ENCODE measurements at regions not wholly inside any gene's neighbourhood (a gene's known extent, or its start where the extent isn't known, plus 50 kb on each side); places are given as distances from the start of the nearest gene placed in this dataset.
"Not testable (repeated sequence)": the region's sequence is repeated elsewhere in the genome, so short reads cannot be mapped to it uniquely, and the experiment has no call there.

DNA sequence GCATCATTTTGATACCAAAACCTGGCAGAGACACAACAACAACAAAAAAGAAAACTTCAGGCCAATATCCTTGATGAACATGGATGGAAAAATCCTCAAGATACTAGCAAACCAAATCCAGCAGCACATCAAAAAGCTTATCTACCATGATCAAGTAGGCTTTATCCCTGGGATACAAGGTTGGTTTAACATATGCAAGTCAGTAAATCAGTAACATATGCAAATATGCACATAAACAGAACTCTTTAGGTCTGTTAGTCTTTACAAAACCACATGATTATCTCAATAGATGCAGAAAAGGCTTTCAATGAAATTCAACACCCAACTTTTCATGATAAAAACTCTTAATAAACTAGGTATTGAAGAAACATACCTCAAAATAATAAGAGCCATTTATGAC lies 587.5 kb upstream of the CELF4 start:
- H3K4me3 Mint-ChIP-seq; H3K4me1 Mint-ChIP-seq (ENCODE audit: low read depth); H3K27me3 Mint-ChIP-seq (ENCODE audit: low read depth); H3K36me3 Mint-ChIP-seq (ENCODE audit: low read depth); H3K27ac Mint-ChIP-seq: not testable (repeated sequence)
- peaks cover 16% of the 10 kb centered on the region for H3K9me3 Mint-ChIP-seq

DNA sequence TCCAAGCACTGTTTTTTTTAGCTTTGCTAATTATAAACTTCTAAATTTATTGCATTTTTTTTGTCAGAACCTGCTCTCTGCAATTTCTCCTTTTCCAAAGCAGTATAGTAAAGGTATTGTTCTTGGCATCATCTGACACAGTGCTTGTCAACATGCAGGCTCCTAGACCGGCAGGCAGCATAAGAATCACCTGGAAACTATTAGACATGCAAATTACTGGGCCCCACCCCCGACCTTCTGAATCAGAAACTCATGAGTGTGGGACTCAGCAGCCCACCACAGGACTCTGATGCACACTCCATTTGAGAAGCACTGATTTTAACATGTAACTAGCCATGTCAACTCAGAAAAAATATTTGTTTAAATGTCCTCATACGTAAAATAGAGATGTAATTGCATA lies 551.1 kb upstream of the CELF4 start:
- Mint-ChIP-seq H3K27ac (no peak overlapping the region), H3K4me1 (ENCODE audit: low read depth) (no peaks in the 10 kb centered on the region), H3K4me3 (no peak overlapping the region), H3K36me3 (ENCODE audit: low read depth) (no peaks in the 10 kb centered on the region), H3K9me3 (no peaks in the 10 kb centered on the region), H3K27me3 (ENCODE audit: low read depth) (no peaks in the 10 kb centered on the region)

DNA sequence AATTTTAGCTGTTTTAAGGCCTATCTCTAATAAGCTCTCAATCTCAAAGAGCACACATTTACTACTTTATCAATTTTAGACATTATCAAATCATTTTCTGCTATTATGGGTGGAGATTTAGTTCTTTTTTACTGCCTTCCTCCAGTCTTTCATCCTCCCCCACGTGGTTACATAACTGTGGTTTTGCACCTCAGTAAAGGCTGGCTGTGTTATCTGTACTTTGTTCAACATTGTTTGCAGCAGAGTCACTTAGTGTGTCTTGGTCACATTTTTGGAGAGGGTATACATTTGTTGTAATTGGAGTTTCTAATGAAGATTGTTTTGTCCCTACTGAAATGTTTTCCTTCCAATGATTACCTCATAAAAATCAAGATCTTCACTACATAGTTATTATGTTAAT lies 549.6 kb upstream of the CELF4 start:
- Mint-ChIP-seq H3K4me3 (no peak overlapping the region), H3K27me3 (ENCODE audit: low read depth) (no peaks in the 10 kb centered on the region), H3K9me3 (peaks cover 3% of the 10 kb centered on the region), H3K36me3 (ENCODE audit: low read depth) (no peaks in the 10 kb centered on the region), H3K27ac (no peak overlapping the region), H3K4me1 (ENCODE audit: low read depth) (no peaks in the 10 kb centered on the region)

DNA sequence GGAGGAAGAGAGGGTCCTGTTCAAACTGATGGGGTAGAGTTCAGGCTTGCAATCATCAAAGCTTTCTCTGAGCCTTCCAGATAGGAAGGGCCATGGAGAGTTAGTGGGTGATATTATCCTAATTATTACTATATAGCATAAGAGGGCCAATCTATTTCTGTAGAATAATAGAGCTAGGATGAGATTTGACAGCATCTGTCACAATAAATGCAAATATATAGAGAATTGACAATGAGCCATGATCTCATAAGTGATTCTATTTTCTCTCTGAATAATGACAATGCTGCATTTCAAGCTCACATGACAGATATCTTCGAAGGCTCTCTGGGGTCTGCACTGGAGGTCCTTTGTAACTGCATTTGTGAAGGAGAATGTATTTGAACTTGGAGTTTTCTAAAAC lies 521.9 kb upstream of the CELF4 start:
- Mint-ChIP-seq H3K4me1 (ENCODE audit: low read depth) (no peaks in the 10 kb centered on the region), H3K9me3 (no peaks in the 10 kb centered on the region), H3K4me3 (no peak overlapping the region), H3K36me3 (ENCODE audit: low read depth) (no peaks in the 10 kb centered on the region), H3K27ac (no peak overlapping the region), H3K27me3 (ENCODE audit: low read depth) (no peaks in the 10 kb centered on the region)

DNA sequence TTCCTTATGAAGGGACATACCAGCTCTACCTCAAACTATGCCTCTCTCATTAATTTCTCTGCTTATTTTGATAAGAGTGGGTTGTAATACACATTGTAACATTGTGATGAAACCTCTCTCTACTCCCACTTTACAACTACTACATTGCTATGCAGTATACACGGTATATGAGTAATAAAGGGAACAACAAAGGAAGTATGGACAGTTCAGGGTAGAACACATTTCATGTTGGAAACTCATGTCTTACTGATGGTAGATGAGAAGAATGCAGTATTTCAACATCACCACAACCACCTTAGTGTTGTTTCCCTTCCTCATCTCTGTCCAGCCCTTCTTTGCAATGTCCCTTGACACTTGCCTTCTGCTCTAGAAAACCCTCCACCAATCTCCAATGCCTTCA lies 515.9 kb upstream of the CELF4 start:
- H3K27me3 Mint-ChIP-seq (ENCODE audit: low read depth) = no peaks in the 10 kb centered on the region
- H3K4me3 Mint-ChIP-seq = no peak overlapping the region
- H3K4me1 Mint-ChIP-seq (ENCODE audit: low read depth) = no peaks in the 10 kb centered on the region
- no peak overlapping the region for H3K27ac Mint-ChIP-seq
- no peaks in the 10 kb centered on the region for H3K9me3 Mint-ChIP-seq
- no peaks in the 10 kb centered on the region for H3K36me3 Mint-ChIP-seq (ENCODE audit: low read depth)

DNA sequence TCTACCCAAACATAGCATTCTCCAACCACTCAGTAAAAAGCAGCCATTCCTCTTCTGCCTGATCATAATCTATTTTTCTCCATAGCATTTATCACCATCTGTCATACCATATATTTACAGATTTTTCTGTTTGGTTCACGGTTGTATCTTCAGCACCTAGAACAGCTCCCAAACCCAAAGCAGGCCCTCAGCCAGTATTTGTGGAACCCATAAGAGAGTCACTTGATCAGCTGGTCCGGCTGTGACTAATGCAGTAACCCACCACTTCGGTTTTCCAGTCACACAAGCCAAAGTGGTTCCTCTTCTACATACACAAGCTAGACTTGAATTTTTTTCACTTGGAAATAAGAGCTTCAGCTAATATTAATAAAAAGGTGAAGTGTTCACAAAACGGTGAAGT lies 511.6 kb upstream of the CELF4 start:
- no peak overlapping the region for H3K4me3 Mint-ChIP-seq
- no peaks in the 10 kb centered on the region for H3K9me3 Mint-ChIP-seq
- H3K27ac Mint-ChIP-seq = no peak overlapping the region
- H3K36me3 Mint-ChIP-seq (ENCODE audit: low read depth) = no peaks in the 10 kb centered on the region
- H3K27me3 Mint-ChIP-seq (ENCODE audit: low read depth) = no peaks in the 10 kb centered on the region
- no peaks in the 10 kb centered on the region for H3K4me1 Mint-ChIP-seq (ENCODE audit: low read depth)

DNA sequence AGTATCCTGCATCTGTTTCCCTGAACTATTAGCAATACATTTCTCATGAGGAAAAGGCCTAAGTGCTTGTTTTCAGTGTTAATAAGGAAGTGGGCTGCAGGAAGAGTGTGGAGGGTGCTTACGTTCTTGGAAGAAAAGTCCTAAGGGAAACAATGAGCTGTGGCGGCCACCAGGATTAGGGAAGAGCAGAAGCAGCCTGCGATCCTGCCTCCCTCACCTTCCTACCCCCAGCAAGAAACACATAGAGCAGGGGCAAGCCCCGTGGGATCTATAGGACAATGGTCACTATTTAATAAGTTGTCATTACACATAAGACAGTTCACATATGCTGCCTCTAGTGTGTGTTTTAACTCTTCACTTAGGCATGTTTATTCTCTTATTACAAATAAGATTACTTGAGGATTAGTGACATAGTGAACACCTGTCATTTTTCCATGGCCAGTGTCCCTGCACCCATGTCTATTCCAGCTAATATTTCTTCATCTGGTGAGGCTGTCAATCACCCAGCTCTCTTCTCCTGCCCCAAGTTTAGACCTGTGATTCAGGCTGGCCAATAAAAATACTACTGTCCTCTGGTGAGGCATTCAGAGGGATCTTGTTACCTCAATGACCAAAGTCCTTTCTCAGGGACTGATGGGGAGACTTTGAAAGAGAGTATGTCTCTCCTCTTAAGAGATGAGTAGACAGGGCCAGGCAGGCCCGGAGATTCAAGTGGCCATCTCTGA lies 510.9 kb upstream of the CELF4 start:
- no peaks in the 10 kb centered on the region for H3K36me3 Mint-ChIP-seq (ENCODE audit: low read depth)
- H3K27me3 Mint-ChIP-seq (ENCODE audit: low read depth) = no peaks in the 10 kb centered on the region
- H3K9me3 Mint-ChIP-seq = no peaks in the 10 kb centered on the region
- H3K27ac Mint-ChIP-seq = no peak overlapping the region
- no peaks in the 10 kb centered on the region for H3K4me1 Mint-ChIP-seq (ENCODE audit: low read depth)
- no peak overlapping the region for H3K4me3 Mint-ChIP-seq

DNA sequence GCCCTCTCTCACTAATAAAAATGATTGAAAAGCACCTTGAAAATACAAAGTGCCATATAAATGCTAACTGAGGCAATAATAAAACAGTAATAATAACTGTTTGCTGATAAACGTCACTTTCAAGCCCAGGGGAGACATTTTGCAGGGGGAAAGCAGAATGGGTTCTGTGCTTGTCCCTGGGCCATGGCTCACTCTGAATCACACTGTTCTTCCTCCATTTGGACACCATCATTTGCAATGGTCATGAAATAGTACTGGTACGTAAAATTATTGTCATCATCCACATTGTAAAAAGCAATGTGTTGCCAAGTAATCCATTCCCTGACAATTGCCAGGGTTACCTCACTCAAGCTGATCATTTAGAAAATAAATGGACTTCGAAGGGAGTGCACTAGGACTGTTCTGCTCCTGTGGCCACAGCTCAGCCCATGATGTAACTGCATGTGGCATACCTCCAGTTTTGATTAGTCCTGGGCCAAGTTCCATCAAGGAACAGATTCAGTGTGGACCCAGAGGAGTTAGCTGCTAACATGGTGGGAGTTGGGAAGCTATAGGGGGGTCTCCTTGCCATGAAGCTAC lies 508.8 kb upstream of the CELF4 start:
- Mint-ChIP-seq H3K36me3 (ENCODE audit: low read depth) (no peaks in the 10 kb centered on the region), H3K27ac (no peak overlapping the region), H3K4me1 (ENCODE audit: low read depth) (no peaks in the 10 kb centered on the region), H3K27me3 (ENCODE audit: low read depth) (no peaks in the 10 kb centered on the region), H3K4me3 (no peak overlapping the region), H3K9me3 (no peaks in the 10 kb centered on the region)

DNA sequence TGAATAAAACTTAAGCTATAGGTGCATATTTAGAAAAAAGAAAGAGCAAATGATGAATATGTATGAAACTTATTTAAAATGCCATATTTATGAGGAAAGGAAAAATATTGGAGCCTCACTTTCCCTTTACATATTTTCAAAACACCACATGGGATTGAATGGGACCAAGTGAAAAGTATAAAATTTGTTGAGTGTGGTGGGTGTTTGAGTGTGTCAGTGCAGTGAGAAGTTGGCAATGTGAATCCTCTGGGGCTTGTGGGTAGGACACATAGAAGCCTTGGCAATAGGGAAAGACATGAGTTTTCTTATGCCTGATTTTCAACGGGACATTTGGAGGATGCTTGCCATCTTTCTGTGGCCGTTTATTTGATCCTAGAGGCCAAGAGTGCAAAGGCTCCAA lies 502.2 kb upstream of the CELF4 start:
- H3K4me3 Mint-ChIP-seq = no peak overlapping the region

DNA sequence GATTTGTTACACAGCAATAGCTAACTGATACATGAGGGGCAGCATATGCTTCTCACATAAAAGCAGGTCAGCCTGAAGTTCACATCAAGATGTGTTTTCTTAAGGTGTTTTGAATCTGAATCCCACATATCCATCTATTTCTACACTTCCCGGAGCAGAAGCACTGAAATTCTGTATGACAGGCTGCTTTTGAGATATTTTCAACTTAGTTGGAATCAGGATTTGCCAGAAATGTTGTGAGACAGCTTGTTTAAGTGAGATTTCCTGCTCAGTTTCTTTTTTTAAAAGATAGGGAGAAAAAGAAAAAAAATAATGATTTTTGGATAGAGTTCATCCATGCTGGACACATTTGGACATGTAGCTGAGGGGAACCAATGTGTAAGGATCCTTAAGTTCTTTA lies 501.5 kb upstream of the CELF4 start:
- Mint-ChIP-seq H3K4me3 (no peak overlapping the region), H3K27ac (no peak overlapping the region), H3K36me3 (ENCODE audit: low read depth) (no peaks in the 10 kb centered on the region), H3K9me3 (no peaks in the 10 kb centered on the region), H3K4me1 (ENCODE audit: low read depth) (no peaks in the 10 kb centered on the region), H3K27me3 (ENCODE audit: low read depth) (no peaks in the 10 kb centered on the region)

More for the DNA sequence above, 502.2 kb upstream of the CELF4 start:
- Mint-ChIP-seq H3K27me3 (ENCODE audit: low read depth) (no peaks in the 10 kb centered on the region), H3K9me3 (no peaks in the 10 kb centered on the region), H3K4me1 (ENCODE audit: low read depth) (no peaks in the 10 kb centered on the region), H3K36me3 (ENCODE audit: low read depth) (no peaks in the 10 kb centered on the region), H3K27ac (no peak overlapping the region)

DNA sequence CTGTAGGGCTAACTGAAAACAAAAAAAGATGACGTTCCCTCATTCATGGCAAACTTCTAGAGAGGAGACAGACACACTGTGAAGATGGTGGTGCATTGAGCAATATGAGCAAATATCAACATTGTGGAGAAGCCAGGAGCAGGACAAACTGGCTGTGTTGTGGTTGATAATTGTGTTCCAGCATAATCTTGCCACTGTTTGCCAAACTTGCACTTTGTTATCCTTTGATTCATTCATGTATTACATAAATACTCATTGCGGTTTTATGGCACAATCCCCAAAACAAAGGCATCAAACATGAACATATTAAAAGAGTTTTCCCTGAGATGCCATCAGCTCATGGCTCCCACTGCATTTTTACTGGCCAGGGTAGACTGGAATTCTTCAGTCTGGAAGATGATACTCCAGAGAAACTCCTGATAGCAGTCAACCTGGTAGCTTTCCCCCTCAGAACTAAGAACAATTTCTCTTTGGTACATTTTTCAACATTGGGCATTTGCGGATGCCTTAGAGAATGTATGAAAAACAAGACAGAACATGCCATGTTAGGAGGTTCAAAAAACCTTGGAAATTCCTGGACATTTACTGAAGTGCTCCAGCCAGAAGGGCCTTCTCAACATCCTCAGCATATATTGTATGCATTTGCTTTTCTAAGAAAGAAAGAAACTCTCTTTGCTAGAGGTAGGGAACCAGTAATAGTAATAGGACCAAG lies 487.4 kb upstream of the CELF4 start:
- H3K27me3 Mint-ChIP-seq (ENCODE audit: low read depth) = no peaks in the 10 kb centered on the region
- no peak overlapping the region for H3K27ac Mint-ChIP-seq
- no peak overlapping the region for H3K4me3 Mint-ChIP-seq
- no peaks in the 10 kb centered on the region for H3K9me3 Mint-ChIP-seq
- H3K4me1 Mint-ChIP-seq (ENCODE audit: low read depth) = no peaks in the 10 kb centered on the region
- no peaks in the 10 kb centered on the region for H3K36me3 Mint-ChIP-seq (ENCODE audit: low read depth)

DNA sequence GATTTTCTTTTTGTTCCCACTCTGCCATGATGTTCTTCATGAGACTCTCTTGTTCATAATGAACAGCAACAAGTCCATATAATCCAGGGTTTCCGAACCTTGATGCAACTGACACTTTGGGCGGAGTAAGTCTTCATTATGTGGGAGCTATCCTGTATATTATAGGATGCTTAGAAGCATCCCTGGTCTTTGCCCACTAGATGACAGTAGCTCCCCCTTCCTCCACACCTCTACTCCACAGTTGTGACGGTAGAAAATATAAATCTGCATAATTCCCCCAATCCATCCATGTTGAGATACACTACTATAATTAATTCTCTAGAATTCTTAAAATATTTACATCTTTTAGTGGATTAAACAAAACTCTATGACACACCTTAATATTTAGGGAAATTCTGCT lies 482.2 kb upstream of the CELF4 start:
- no peaks in the 10 kb centered on the region for H3K9me3 Mint-ChIP-seq
- H3K4me1 Mint-ChIP-seq (ENCODE audit: low read depth) = no peaks in the 10 kb centered on the region
- H3K4me3 Mint-ChIP-seq = no peak overlapping the region
- H3K27ac Mint-ChIP-seq = no peak overlapping the region
- no peaks in the 10 kb centered on the region for H3K27me3 Mint-ChIP-seq (ENCODE audit: low read depth)
- H3K36me3 Mint-ChIP-seq (ENCODE audit: low read depth) = no peaks in the 10 kb centered on the region

DNA sequence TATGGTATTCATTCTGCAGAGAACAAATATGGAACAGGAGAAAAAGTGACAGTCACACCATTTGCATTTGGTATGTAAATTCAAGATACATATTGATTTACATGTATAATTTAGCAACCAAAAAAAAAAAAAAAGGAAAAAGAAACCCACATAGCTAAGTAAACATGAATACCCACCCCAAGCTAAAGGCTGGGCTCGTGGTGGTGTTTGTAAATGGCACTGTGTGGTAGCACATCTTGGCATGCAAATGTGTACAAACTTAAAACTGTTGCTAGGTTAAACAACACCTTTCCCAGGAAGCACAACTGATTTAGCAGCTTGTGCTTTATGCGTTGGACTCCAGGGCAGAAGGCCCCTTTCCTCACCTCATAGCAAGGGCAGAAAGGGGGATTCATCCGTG lies 481.1 kb upstream of the CELF4 start:
- H3K27me3 Mint-ChIP-seq (ENCODE audit: low read depth) = no peaks in the 10 kb centered on the region
- no peak overlapping the region for H3K27ac Mint-ChIP-seq
- no peaks in the 10 kb centered on the region for H3K36me3 Mint-ChIP-seq (ENCODE audit: low read depth)
- no peaks in the 10 kb centered on the region for H3K9me3 Mint-ChIP-seq
- H3K4me1 Mint-ChIP-seq (ENCODE audit: low read depth) = no peaks in the 10 kb centered on the region
- H3K4me3 Mint-ChIP-seq = no peak overlapping the region

DNA sequence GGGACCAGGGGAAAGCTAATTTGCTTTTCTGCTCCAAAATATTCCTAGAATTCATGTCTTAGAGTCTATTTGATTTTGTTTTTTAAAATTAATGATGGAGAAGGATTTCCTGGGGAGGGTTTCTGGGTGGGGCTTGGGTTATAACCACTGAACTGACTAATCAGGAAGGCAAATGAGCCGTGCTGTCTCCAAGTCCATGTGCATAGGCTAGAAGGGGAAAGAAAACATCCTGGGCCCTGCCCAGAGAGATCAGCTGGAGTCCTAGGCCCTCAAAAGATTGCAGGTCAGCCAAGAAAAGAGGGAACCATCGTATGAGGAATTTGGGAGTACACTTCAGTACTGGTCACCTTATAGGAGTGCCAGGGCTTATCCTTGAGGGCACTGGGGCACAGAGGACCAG lies 480.2 kb upstream of the CELF4 start:
- Mint-ChIP-seq H3K36me3 (ENCODE audit: low read depth) (no peaks in the 10 kb centered on the region), H3K9me3 (no peaks in the 10 kb centered on the region), H3K4me3 (no peak overlapping the region), H3K4me1 (ENCODE audit: low read depth) (no peaks in the 10 kb centered on the region), H3K27me3 (ENCODE audit: low read depth) (no peaks in the 10 kb centered on the region), H3K27ac (no peak overlapping the region)

DNA sequence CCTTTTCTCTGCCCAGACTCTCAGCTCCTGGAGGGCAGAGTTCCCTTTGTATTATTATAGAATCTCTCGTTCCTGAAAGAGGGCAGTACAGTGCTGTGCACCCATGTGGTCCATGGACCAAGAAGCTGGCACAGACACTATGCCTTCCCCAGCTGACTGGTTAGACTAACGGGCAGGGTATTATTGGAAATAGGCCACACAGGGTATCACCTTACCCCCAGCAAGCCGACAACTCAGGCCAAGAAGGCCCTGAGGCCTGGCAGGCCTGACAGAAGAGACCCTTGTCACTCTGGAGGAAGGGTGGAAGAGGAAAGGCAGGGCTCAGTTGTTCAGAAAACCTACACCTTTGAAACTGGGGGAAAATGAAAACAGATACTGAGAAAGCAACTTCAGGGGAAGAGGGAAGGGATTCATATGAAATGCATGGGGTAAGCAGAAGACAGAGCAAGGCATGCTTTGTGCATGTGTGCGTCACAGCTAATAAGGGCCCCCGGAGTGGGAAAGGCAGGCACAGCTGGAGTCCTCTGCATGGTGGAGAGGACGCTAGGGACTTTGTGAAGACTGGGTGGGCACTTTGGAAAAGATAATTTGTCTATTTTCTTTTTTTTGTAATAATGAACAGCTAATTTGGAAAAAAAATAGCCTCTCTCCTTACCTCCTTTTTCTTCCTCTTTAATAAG lies 476.8 kb upstream of the CELF4 start:
- no peaks in the 10 kb centered on the region for H3K9me3 Mint-ChIP-seq

More for the DNA sequence above, 476.8 kb upstream of the CELF4 start:
- H3K4me1 Mint-ChIP-seq (ENCODE audit: low read depth) = no peaks in the 10 kb centered on the region
- no peak overlapping the region for H3K4me3 Mint-ChIP-seq
- H3K27ac Mint-ChIP-seq = no peak overlapping the region
- no peaks in the 10 kb centered on the region for H3K27me3 Mint-ChIP-seq (ENCODE audit: low read depth)
- no peaks in the 10 kb centered on the region for H3K36me3 Mint-ChIP-seq (ENCODE audit: low read depth)

Data from T-helper 1 cell treated with Interleukin-12 subunit alpha and Interleukin-12 subunit beta and Interleukin-4 antibody, amounts not matched to agents 30 μg/mL and 1 μg/mL, for 36 hours (primary cell).